Progenitor cell of endocrine pancreas (in vitro differentiated cells): ENCODE measurements at regions not wholly inside any gene's neighbourhood (a gene's known extent, or its start where the extent isn't known, plus 50 kb on each side); places are given as distances from the start of the nearest gene placed in this dataset.

Experiments used
- DNase-seq: peaks from one replicate; pipeline ENCODE4 v3.0.0; 2021; ENCODE audit warnings: low spot score; ENCODE audit not compliant: unreplicated experiment
- H3K27ac Mint-ChIP-seq: 2 replicates; pipeline ENCODE4 v1.8.0; 2021; ENCODE audit warnings: mild to moderate bottlenecking, moderate library complexity, mixed read lengths
- H3K27me3 Mint-ChIP-seq: 2 replicates; pipeline ENCODE4 v1.8.0; 2021; ENCODE audit warnings: mixed read lengths
- H3K36me3 Mint-ChIP-seq: 2 replicates; pipeline ENCODE4 v1.8.0; 2022; ENCODE audit warnings: mixed read lengths; ENCODE audit not compliant: insufficient read depth
- H3K4me1 Mint-ChIP-seq: 2 replicates; pipeline ENCODE4 v1.8.0; 2021; ENCODE audit warnings: low read depth, mixed read lengths
- H3K4me3 Mint-ChIP-seq: 2 replicates; pipeline ENCODE4 v1.8.0; 2021; ENCODE audit warnings: low read depth, mild to moderate bottlenecking, moderate library complexity, mixed read lengths
- H3K9me3 Mint-ChIP-seq: 2 replicates; pipeline ENCODE4 v1.8.0; 2021; ENCODE audit warnings: low read depth, mixed read lengths
- CTCF ChIP-seq: fragments of 200-600 bp; sonication (generic); IDR thresholded peaks from one replicate; pipeline ENCODE4 v1.5.0; 2021; ENCODE audit warnings: antibody characterized with exemption, mild to moderate bottlenecking; ENCODE audit not compliant: unreplicated experiment

DNA sequence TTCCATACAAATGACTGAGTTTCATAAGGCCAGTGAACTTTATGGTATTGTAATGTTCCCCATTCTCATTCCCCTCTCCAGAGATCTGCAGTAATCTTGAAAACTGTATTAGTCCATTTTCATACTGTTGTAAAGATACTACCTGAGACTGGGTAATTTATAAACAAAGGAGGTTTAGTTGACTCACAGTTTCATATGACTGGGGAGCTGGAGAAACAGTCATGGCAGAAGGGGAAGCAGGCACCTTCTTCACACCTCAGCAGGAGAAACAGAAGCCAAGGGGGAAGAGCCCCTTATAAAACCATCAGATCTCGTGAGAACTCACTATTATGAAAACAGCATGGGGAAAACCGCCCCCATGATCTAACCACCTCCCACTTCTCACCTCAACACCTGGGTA is 318.7 kb upstream of the KLF12 start:
- peak overlapping the region; percentile 49 for H3K27ac Mint-ChIP-seq
- no peak overlapping the region for H3K4me3 Mint-ChIP-seq
- no peak for TF ChIP-seq CTCF
- H3K9me3 Mint-ChIP-seq, result peaks cover 22% of the 10 kb centered on the region
- H3K27me3 Mint-ChIP-seq, result peaks cover 3% of the 10 kb centered on the region
- peaks cover 23% of the 10 kb centered on the region for H3K4me1 Mint-ChIP-seq
- no peak for DNase-seq
- peaks cover 7% of the 10 kb centered on the region for H3K36me3 Mint-ChIP-seq

DNA sequence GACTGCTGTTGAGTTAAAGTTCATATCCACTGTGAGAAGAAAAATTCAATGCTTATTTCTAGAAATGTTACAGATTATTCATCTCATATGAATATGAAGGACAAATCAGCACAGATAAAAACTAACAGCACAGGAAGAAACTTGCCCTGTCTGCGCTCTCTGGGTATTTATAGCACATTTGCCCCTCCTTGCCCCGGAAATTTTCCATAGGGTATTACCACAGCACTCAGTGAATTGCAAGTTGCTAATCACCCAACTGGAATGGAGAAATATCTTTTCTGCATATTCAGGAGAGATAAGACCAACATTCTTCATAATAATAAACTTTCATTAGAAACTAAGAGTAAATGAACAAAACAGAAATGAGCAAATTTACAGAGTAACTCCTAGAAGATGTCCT is 318.0 kb upstream of the KLF12 start:
- H3K4me3 Mint-ChIP-seq, result no peak overlapping the region
- peaks cover 24% of the 10 kb centered on the region for H3K4me1 Mint-ChIP-seq
- no peak for DNase-seq
- H3K36me3 Mint-ChIP-seq, result peaks cover 7% of the 10 kb centered on the region
- TF ChIP-seq CTCF, result no peak
- peaks cover 3% of the 10 kb centered on the region for H3K27me3 Mint-ChIP-seq
- no peak overlapping the region for H3K27ac Mint-ChIP-seq
- H3K9me3 Mint-ChIP-seq, result peaks cover 22% of the 10 kb centered on the region

DNA sequence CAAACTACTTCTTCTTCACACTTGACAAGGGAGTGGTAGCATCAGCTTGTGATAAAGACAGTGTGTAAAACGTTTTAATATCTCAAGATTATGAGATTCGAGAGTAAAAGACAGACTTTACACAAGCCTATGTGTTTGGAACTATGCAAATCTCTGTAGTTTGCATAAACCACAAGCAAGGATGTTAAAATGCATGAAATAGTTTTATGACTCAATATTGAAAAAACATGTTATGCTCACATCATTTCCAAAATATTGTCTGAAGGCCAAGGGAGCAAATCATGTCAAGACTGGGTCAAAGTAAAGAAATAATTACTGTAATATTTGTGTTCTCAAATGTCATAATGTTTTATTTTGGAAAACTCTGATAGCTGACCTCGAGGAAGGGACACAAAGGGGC is 316.8 kb upstream of the KLF12 start:
- H3K9me3 Mint-ChIP-seq, result peaks cover 19% of the 10 kb centered on the region
- no peak overlapping the region for H3K27ac Mint-ChIP-seq
- no peak overlapping the region for H3K4me3 Mint-ChIP-seq
- DNase-seq, result no peak
- peaks cover 7% of the 10 kb centered on the region for H3K36me3 Mint-ChIP-seq
- no peak for TF ChIP-seq CTCF
- H3K27me3 Mint-ChIP-seq, result peaks cover 3% of the 10 kb centered on the region
- H3K4me1 Mint-ChIP-seq, result peaks cover 24% of the 10 kb centered on the region

DNA sequence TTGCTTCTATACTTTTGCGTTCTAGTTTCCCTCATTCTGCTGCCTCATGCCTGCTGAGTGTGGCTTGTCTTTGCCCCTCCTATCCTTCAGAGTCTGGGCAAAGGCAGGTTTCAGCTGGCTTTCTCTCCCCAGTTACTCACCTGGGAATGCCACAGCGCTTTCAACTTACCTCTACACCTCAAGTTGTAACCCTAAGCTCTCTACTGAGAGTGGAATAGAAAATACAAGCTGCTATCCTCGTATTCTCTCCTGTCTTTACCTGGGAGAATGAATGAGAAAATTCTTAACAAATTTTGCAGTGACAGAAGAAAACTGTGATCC is 316.3 kb upstream of the KLF12 start:
- Mint-ChIP-seq H3K9me3 (peaks cover 16% of the 10 kb centered on the region), H3K36me3 (peaks cover 4% of the 10 kb centered on the region), H3K27ac (no peak overlapping the region), H3K27me3 (peaks cover 3% of the 10 kb centered on the region), H3K4me1 (peaks cover 24% of the 10 kb centered on the region), H3K4me3 (no peak overlapping the region)
- no peak for TF ChIP-seq CTCF
- DNase-seq, result no peak

DNA sequence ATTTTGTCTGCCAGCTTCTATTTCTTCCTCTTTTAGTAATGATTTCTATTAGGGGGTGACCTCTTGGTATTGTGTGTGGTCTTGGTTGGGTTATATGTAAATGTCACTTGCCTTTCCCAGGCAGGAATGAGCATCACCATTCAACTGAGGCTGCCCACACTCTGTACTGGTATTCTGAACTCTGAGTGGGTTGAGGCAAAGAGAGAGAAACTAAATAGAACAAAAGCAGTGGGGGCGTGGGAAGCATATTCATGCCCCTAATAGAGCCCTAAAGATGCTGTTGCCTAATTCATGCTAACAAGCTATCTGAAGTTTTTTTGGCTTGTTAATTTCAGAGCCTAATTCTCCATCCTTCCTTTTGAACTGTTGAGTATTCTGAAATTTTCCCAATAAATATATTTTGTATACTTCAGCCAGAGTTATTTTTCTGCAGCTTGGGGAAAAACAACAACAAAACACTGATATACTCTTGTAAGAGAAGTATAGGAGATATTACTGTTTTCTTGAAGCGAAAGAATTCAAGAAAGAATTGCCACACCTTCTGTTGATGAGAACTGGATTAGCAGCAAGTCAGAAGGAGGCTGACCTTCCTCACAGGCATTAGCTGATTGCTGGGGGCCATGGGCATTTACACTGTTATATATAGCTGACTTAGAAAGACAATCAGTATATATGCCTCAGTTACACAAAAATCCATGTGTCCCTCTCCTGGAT is 315.8 kb upstream of the KLF12 start:
- peaks cover 24% of the 10 kb centered on the region for H3K4me1 Mint-ChIP-seq
- H3K27me3 Mint-ChIP-seq, result peaks cover 3% of the 10 kb centered on the region
- H3K27ac Mint-ChIP-seq, result no peak overlapping the region
- TF ChIP-seq CTCF, result no peak
- no peak overlapping the region for H3K4me3 Mint-ChIP-seq
- no peak for DNase-seq
- peaks cover 2% of the 10 kb centered on the region for H3K36me3 Mint-ChIP-seq
- H3K9me3 Mint-ChIP-seq, result peaks cover 10% of the 10 kb centered on the region
